Gastrocnemius medialis (tissue), 4 donors: ENCODE measurements at regions not wholly inside any gene's neighbourhood (a gene's known extent, or its start where the extent isn't known, plus 50 kb on each side); places are given as distances from the start of the nearest gene placed in this dataset.

Experiments used
- CTCF ChIP-seq, 5 experiments: fragments of 450-650 bp in 3 of 5; fragments of 200-600 bp in 2 of 5; sonication (generic) in 2 of 5; IDR thresholded peaks in 4 of 5; conservative IDR thresholded peaks in 1 of 5; 1 replicate in 4 of 5; 2 replicates in 1 of 5; pipeline ENCODE4 v1.5.1; 2016 to 2019; ENCODE audit warnings: antibody characterized with exemption in 5 of 5, mild to moderate bottlenecking in 3 of 5, moderate library complexity in 3 of 5
- POLR2A ChIP-seq, 2 donors: fragments of 450-650 bp; IDR thresholded peaks; one replicate each; pipeline ENCODE4 v1.6.1; 2017; ENCODE audit warnings: antibody characterized with exemption in 2 of 2, mild to moderate bottlenecking in 2 of 2, moderate library complexity in 2 of 2

GRCh38 chr6:147055821-147056392 is 148.3 kb upstream of the STXBP5 start:
- TF ChIP-seq CTCF (IDR thresholded peaks at IDR 0.05 in 4 of 5, conservative IDR thresholded peaks at IDR 0.05 in 1 of 5) (no peak), POLR2A (IDR thresholded peaks at IDR 0.05) (no peak)
